Kidney (tissue), 13 donors: ENCODE measurements at regions not wholly inside any gene's neighbourhood (a gene's known extent, or its start where the extent isn't known, plus 50 kb on each side); places are given as distances from the start of the nearest gene placed in this dataset.

Experiments used
- DNase-seq, 5 donors: peaks; one replicate each; pipeline ENCODE4 v3.0.0-alpha.2; 2013 to 2020
- FAIRE-seq: peaks from 2 replicates; lab custom pipeline; 2012; peaks lifted over from hg19 to GRCh38; lab: Jason Lieb, UNC
- H3K27ac ChIP-seq, 2 donors: one replicate each; pipeline ENCODE4 v1.7.0; 2013; ENCODE audit warnings: low read depth in 2 of 2, low read length in 2 of 2, inconsistent platforms in 1 of 2
- H3K27me3 ChIP-seq: one replicate; pipeline ENCODE4 v1.7.1; 2013; ENCODE audit warnings: low read length, inconsistent platforms; ENCODE audit not compliant: control insufficient read depth, insufficient read depth
- H3K36me3 ChIP-seq, 3 donors: one replicate each; pipeline versions ENCODE4 v1.7.0 to v1.7.1; 2013; ENCODE audit warnings: low read length in 3 of 3, control low read depth in 1 of 3, inconsistent platforms in 1 of 3; ENCODE audit not compliant: insufficient read depth in 3 of 3, control insufficient read depth in 2 of 3
- H3K4me1 ChIP-seq, 3 donors: one replicate each; pipeline versions ENCODE4 v1.7.0 to v1.7.1; 2013; ENCODE audit warnings: low read length in 3 of 3, inconsistent platforms in 1 of 3, low read depth in 1 of 3; ENCODE audit not compliant: control insufficient read depth in 2 of 3, insufficient read depth in 2 of 3
- H3K4me3 ChIP-seq, 3 donors: one replicate each; pipeline versions ENCODE4 v1.7.0 to v1.8.1; 2013; ENCODE audit warnings: low read length in 3 of 3, control low read depth in 1 of 3, inconsistent platforms in 1 of 3
- H3K9ac ChIP-seq, 3 donors: one replicate each; pipeline versions ENCODE4 v1.7.0 to v1.7.1; 2013; ENCODE audit warnings: low read length in 3 of 3, control low read depth in 1 of 3, inconsistent platforms in 1 of 3
- H3K9me3 ChIP-seq, 3 donors: one replicate each; pipeline versions ENCODE4 v1.7.0 to v1.7.1; 2013; ENCODE audit warnings: low read length in 3 of 3, control low read depth in 1 of 3, inconsistent platforms in 1 of 3; ENCODE audit not compliant: control insufficient read depth in 2 of 3, insufficient read depth in 1 of 3
- CTCF ChIP-seq: IDR thresholded peaks from 3 replicates; pipeline ENCODE4 v1.5.1; 2012; ENCODE audit warnings: mild to moderate bottlenecking, moderate library complexity, borderline replicate concordance; ENCODE audit not compliant: insufficient read depth; ENCODE audit errors: extremely low read depth
- intact Hi-C: fragments of 100-400 bp; cut with DNase I; formaldehyde crosslinking; loops from one replicate; pipeline ENCODE4 v1.11.1; 2022
- donor health status: control.
- donor health status: control.
- donor health status: control.
- donor health status: control.
- donor health status: control.
- donor health status: DM: yes; HTN: yes; CAD: no.
- donor health status: Normal renal cell carcinoma (clear cell type).

DNA sequence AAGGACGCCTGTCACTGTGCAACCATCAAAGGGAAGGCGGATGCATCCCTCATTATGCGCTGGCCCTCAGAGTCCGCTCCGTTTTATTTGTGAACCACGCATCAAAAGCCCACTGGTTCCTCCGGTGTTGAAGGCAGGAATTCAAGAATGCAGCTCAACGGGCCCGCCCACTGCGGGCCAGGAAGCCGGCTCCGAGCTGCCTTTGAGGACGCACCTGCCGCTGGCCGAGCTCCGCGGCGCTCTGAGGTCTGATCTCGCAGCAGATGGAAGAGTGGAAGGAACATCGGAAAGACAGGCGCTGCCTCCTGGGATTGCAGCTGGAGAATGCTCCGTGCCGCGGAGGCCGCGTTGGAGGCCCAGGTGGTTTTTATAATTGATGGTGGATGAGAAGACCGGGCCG is 56.9 kb upstream of the ADGRA1 start:
- DNase-seq (peak in 3 of 5 donors; percentile 61 to 76 (median 68)), FAIRE-seq (no peak)
- no peaks in the 10 kb centered on the region for H3K4me1 ChIP-seq
- TF ChIP-seq CTCF = no peak
- H3K4me3 ChIP-seq = no peak overlapping the region
- H3K9ac ChIP-seq = no peak overlapping the region
- H3K36me3 ChIP-seq = no peaks in the 10 kb centered on the region
- H3K9me3 ChIP-seq = no peaks in the 10 kb centered on the region
- no peaks in the 10 kb centered on the region for H3K27me3 ChIP-seq
- intact Hi-C loops = no loop called here
- no peak overlapping the region for H3K27ac ChIP-seq

GRCh38 chr10:133030126-133030525 is 57.6 kb upstream of the ADGRA1 start:
- H3K36me3 ChIP-seq = no peaks in the 10 kb centered on the region
- no peaks in the 10 kb centered on the region for H3K27me3 ChIP-seq
- TF ChIP-seq CTCF = no peak
- H3K4me3 ChIP-seq = no peak overlapping the region
- no peak overlapping the region for H3K9ac ChIP-seq
- FAIRE-seq = no peak
- no peak overlapping the region for H3K27ac ChIP-seq
- intact Hi-C loops = no loop called here
- no peaks in the 10 kb centered on the region for H3K4me1 ChIP-seq
- no peak for DNase-seq
- no peaks in the 10 kb centered on the region for H3K9me3 ChIP-seq

DNA sequence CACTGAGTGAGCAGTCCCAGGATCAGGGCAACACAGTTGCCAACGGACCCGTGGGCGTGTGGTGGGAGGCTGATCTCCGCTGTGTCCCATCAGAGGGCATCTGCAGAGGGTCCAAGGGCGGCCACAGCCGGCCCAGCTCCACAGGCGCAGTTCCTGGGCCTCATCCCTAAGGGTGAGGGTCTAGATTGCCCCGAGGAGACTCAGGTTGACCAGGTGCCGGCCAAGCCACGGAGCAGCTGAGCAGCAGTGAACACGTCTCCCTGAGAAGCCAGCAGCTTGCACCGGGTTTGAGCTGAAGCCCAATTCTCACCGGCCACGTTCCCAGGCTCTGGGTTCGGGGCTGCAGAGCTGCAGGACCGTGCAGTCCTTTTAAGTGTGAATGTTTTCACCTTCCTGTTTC is 58.8 kb upstream of the ADGRA1 start:
- FAIRE-seq (no peak), DNase-seq (no peak)
- intact Hi-C loops = no loop called here
- no peak for TF ChIP-seq CTCF
- Histone ChIP-seq H3K27ac (no peak overlapping the region), H3K9ac (no peak overlapping the region), H3K27me3 (no peaks in the 10 kb centered on the region), H3K4me3 (no peak overlapping the region), H3K4me1 (no peaks in the 10 kb centered on the region), H3K9me3 (no peaks in the 10 kb centered on the region), H3K36me3 (no peaks in the 10 kb centered on the region)

- DNase-seq = no peak
- no peak for FAIRE-seq
These were observed 59.6 kb upstream of the ADGRA1 start for GRCh38 chr10:133028158-133028557.

More at GRCh38 chr10:133028158-133028557, 59.6 kb upstream of the ADGRA1 start:
- Histone ChIP-seq H3K9ac (no peak overlapping the region), H3K36me3 (no peaks in the 10 kb centered on the region), H3K27ac (no peak overlapping the region), H3K9me3 (no peaks in the 10 kb centered on the region), H3K4me1 (no peaks in the 10 kb centered on the region), H3K4me3 (no peak overlapping the region), H3K27me3 (no peaks in the 10 kb centered on the region)
- no peak for TF ChIP-seq CTCF
- intact Hi-C loops = no loop called here
